ENCODE measurements at regions not wholly inside any gene's neighbourhood (a gene's known extent, or its start where the extent isn't known, plus 50 kb on each side); places are given as distances from the start of the nearest gene placed in this dataset.

GRCh38 chr2:39860538-39860937 is 81.5 kb upstream of the THUMPD2 start:
- peaks cover 23% of the 10 kb centered on the region for H3K36me3 Mint-ChIP-seq (ENCODE audit: low read depth)
- no peak overlapping the region for H3K27ac ChIP-seq (ENCODE audit: low read depth)
- no peak overlapping the region for H3K4me3 ChIP-seq
- TF ChIP-seq EZH2 (IDR thresholded peaks at IDR 0.05; ENCODE audit: low read depth, unreplicated experiment): no peak
- TF ChIP-seq JUNB (IDR thresholded peaks at IDR 0.05; ENCODE audit: unreplicated experiment): no peak
- TF ChIP-seq NANOG (IDR thresholded peaks at IDR 0.05; ENCODE audit: borderline replicate concordance): no peak
- TF ChIP-seq ZNF331 (CRISPR knock-in tag; IDR thresholded peaks at IDR 0.05; ENCODE audit: low read depth): no peak
- no peak for TF ChIP-seq EZH2phosphoT487 (IDR thresholded peaks at IDR 0.05; ENCODE audit: unreplicated experiment)
- no peak for TF ChIP-seq CREB1 (CRISPR knock-in tag; IDR thresholded peaks at IDR 0.05; ENCODE audit: low read depth)
- no peak for TF ChIP-seq ZNF462 (CRISPR knock-in tag; IDR thresholded peaks at IDR 0.05)
- no peak for TF ChIP-seq CTCF (conservative IDR thresholded peaks at IDR 0.05; ENCODE audit: low read depth in 2 of 2)
- TF ChIP-seq, protein P1, sequence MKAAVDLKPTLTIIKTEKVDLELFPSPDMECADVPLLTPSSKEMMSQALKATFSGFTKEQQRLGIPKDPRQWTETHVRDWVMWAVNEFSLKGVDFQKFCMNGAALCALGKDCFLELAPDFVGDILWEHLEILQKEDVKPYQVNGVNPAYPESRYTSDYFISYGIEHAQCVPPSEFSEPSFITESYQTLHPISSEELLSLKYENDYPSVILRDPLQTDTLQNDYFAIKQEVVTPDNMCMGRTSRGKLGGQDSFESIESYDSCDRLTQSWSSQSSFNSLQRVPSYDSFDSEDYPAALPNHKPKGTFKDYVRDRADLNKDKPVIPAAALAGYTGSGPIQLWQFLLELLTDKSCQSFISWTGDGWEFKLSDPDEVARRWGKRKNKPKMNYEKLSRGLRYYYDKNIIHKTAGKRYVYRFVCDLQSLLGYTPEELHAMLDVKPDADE (IDR thresholded peaks at IDR 0.05): no peak
- TF ChIP-seq STAT1 (IDR thresholded peaks at IDR 0.05; ENCODE audit: unreplicated experiment): no peak
- no peak for TF ChIP-seq REST (IDR thresholded peaks at IDR 0.05; ENCODE audit: unreplicated experiment)
- TF ChIP-seq POLR2AphosphoS5 (IDR thresholded peaks at IDR 0.05; ENCODE audit: low read depth): no peak
- TF ChIP-seq ZNF114 (CRISPR knock-in tag; IDR thresholded peaks at IDR 0.05): no peak
- H2AFZ ChIP-seq: no peak overlapping the region
- ATAC-seq: no peak
- no peaks in the 10 kb centered on the region for H3K4me1 ChIP-seq (ENCODE audit: insufficient read depth)
- H3K27me3 Mint-ChIP-seq (ENCODE audit: insufficient read depth, low read depth, poor library complexity): no peaks in the 10 kb centered on the region
- no peaks in the 10 kb centered on the region for H3K79me2 ChIP-seq (replicated peaks; ENCODE audit: insufficient read depth)
- H3K27ac Mint-ChIP-seq: no peak overlapping the region
- 0 out of 2 replicates have a peak, but pooled peaks cover 3% of the 10 kb centered on the region for H3K9me2 ChIP-seq (ENCODE audit: insufficient read depth)
- H3K4me2 ChIP-seq: no peak overlapping the region
- no peaks in the 10 kb centered on the region for H4K20me1 ChIP-seq (replicated peaks; ENCODE audit: insufficient read depth)
- H3K4me1 Mint-ChIP-seq: no peaks in the 10 kb centered on the region
- 0 out of 2 replicates have a peak, but pooled peaks cover 3% of the 10 kb centered on the region for H3K36me3 ChIP-seq (ENCODE audit: insufficient read depth)
- H3F3A ChIP-seq (replicated peaks; ENCODE audit: low read depth): no peaks in the 10 kb centered on the region
- H3K9me3 Mint-ChIP-seq: peaks cover 33% of the 10 kb centered on the region
- no peaks in the 10 kb centered on the region for H3K27me3 ChIP-seq (ENCODE audit: insufficient read depth)
- H3K4me3 Mint-ChIP-seq: no peak overlapping the region
- DNase-seq (ENCODE audit: low spot score): no peak

Data from GM23338 (cell line).